Right lobe of liver (tissue), 4 donors: ENCODE measurements at regions not wholly inside any gene's neighbourhood (a gene's known extent, or its start where the extent isn't known, plus 50 kb on each side); places are given as distances from the start of the nearest gene placed in this dataset.

ENCODE experiments used
- CTCF ChIP-seq, 4 donors: fragments of 200-600 bp in 3 of 4; fragments of 450-650 bp in 1 of 4; IDR thresholded peaks; one replicate each; pipeline versions ENCODE4 v1.5.1 to v1.8.0; 2016 to 2022; ENCODE audit warnings: antibody characterized with exemption in 4 of 4, mild to moderate bottlenecking in 2 of 4
- POLR2A ChIP-seq: fragments of 450-650 bp; IDR thresholded peaks from one replicate; pipeline ENCODE4 v1.6.1; 2017; ENCODE audit warnings: antibody characterized with exemption, mild to moderate bottlenecking
- donor health status: DM: no; HTN: no; CAD: no.
- donor health status: DM: no; HTN: no; CAD: no.
- donor health status: DM: no; HTN: yes; CAD: no.

GRCh38 chr2:157174321-157174720, 83.2 kb upstream of the GALNT5 start:
- no peak for TF ChIP-seq POLR2A
- TF ChIP-seq CTCF (IDR thresholded peaks at IDR 0.05): no peak
